ENCODE measurements at regions not wholly inside any gene's neighbourhood (a gene's known extent, or its start where the extent isn't known, plus 50 kb on each side); places are given as distances from the start of the nearest gene placed in this dataset.

- no peak for DNase-seq
These were observed 461.5 kb upstream of the MKI67 start for GRCh38 chr10:128587689-128588088.

- DNase-seq: no peak
These were observed 462.2 kb upstream of the MKI67 start for GRCh38 chr10:128588402-128588801.

DNA sequence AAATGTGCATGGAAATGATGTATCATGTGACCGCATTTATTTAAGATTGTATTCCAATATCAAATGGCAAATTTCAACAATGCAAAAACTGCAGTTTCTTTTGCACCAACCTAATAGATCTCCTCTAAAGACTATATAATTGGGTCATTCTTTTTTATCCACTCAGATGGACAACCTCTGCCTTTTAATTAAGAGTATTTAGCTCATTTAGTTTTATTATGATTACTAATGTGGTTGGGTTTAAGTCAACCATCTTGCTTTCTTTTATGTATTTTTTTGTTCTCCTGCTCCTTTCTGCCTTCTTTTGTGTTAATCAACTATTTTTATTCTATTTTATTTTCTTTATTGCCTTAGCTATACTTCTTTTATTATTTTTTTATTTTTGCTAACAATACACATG, 468.5 kb upstream of the MKI67 start:
- no peak for DNase-seq

- no peak for DNase-seq
These were observed 470.7 kb upstream of the MKI67 start for GRCh38 chr10:128596906-128597305.

DNA sequence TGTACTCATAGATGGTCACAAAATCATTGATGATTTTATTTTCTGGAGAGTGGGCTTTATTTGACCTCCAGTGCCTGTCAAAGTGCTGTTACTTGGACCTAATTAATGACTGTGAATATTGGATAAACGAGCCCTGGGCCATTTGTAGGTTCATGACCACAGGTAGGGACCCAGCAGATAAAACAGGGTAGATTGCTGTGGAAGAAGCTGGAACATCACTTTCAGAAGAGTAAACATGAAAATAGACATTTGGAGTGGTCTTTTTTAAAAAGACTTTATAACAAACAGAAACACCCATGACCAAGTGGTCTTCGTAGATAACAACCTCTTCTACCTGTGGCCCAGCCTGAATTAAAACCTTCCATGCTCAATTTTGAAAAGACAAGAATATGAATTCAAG, 472.8 kb upstream of the MKI67 start:
- no peak for DNase-seq

- no peak for DNase-seq
These were observed 473.3 kb upstream of the MKI67 start for GRCh38 chr10:128599538-128599937.

DNA sequence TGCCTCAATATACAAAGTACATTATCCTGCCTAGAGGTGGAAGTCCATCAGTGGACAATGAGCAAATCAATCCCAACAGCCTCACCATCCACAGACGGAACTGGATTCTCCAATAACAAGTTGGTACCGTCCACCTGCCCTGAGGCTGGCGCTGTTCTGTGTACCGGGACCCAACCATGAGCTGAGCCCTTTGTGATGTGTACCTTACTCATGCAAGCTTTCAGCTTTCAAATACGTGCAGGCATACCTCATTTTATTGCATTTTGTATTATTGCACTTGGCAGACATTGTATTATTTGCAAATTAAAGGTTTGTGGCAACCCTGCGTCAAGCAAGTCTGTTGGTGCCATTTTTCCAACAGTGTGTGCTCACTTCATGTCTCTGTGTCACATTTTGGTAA, 476.0 kb upstream of the MKI67 start:
- DNase-seq: no peak

- DNase-seq: no peak
These were observed 477.8 kb upstream of the MKI67 start for GRCh38 chr10:128604025-128604424.

GRCh38 chr10:128605180-128605579, 479.0 kb upstream of the MKI67 start:
- DNase-seq: no peak

GRCh38 chr10:128606055-128606454, 479.8 kb upstream of the MKI67 start:
- DNase-seq: no peak

DNA sequence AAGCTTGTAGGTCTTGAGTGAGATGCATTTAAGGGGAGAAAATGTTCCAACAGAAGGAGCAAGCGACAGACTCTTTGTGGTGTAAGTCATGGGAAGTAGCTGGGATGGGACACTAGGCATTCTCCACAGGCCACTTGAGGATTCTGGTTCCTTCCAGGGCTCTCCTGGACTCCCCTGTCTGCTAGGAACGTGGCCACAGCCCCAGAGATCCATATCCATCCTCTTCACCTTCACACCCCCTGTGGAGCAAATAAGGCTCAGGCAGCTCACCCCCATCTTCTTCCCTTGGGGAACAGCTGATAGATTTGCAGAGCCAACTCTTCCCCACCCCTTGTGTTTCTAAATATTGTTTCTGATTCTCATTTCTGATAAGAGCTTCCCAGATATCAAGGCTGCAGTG, 482.6 kb upstream of the MKI67 start:
- DNase-seq: no peak

DNA sequence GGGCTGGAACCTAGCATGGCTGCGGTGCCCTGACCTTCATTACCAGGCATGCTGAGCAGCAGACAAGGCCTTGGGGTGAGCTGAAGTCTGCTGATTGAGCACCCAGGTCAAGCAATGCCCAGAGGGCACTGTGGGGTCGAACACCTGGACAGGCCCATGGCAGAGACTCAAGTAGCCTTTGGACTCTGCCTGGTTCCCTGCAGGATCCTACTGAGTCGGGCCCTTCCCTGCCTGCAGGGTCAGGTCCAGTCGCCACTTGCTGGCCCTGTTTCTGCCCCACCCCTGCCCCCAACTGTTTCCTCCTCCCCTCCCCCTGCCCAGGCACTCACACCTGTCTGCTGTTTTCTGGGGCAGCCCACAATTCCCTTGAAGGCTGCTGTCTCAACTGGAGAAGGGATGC, 483.2 kb upstream of the MKI67 start:
- DNase-seq: no peak

GRCh38 chr10:128610113-128610512, 483.9 kb upstream of the MKI67 start:
- no peak for DNase-seq

DNA sequence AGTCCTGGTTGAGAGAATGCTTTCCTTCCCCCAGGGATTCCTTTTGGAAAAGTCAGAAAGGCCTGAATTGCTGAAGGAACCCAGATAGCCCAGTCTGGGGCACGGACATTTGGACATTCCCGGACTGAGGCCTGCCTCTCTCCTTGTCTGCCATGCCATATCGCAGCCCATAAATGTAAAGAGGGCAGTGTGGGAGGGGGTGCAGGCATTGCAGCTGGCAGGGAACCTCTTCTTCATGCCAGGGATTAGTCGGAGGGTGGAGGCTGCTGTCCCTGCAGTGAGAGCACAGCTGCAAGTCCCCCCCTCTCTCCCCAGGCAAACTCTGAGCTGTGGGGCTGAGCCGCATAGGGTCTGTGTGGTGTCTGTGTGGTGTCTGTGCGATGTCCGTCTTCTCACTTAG, 486.0 kb upstream of the MKI67 start:
- no peak for DNase-seq

GRCh38 chr10:128612631-128613030, 486.4 kb upstream of the MKI67 start:
- DNase-seq: no peak

GRCh38 chr10:128614016-128614605, 487.9 kb upstream of the MKI67 start:
- DNase-seq: no peak

DNA sequence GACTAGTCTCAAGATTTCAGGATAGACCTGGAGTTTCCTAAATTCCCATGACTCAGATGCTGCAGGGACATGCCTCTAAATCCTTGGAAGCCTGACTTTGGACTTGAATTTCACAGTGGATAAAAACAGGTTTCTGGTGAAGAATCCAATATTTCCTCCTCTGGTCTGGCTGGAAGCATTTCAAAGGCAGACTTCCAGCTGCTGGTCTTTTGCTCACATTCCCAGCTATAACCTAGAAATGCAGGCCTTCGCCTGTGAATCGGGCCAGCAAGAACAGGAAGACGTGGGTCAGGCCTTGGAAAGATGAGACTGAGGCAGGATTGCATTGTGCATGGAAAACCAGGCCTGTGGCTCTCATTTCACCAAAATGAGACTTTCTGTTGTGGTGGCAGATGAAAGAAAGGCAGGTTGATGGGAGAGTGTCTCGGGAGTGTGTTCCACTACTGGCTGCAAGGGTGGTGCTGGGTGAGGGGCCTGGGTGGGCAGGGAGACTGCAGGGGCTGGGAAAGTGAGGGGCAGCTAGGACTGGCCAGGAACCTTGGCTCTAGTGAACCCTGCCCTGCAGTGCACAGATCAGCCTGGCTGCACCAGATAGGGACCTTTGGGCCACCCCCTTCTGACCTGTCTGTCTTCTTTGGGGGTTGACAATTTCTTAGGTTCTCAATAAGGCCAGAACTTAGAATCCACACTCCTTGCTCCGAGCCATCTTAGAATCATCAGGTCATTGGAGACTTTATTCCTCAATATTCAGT, 488.8 kb upstream of the MKI67 start:
- no peak for DNase-seq

- no peak for DNase-seq
These were observed 491.3 kb upstream of the MKI67 start for GRCh38 chr10:128617532-128617931.

DNA sequence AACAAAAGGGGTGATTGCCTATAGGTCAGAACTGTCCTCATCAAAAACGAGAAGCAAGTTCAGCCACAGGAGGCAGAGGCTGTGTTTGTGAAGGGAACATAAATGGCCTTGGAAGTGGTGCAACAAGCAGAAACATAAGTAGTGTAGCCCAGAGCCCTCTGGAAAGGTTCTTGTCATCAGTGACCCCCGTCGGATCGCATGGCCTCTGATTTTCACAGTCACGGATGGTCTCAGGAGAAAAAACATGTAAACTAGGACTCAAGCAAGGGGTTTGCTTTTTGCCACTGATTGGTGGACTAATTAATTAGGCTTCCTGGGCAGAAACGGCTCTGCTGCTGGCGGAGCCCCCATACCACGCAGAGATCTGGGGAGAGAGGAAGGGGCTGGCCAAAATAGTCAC, 496.5 kb upstream of the MKI67 start:
- DNase-seq: no peak

GRCh38 chr10:128623776-128624175, 497.6 kb upstream of the MKI67 start:
- no peak for DNase-seq

GRCh38 chr10:128624656-128625530, 498.7 kb upstream of the MKI67 start:
- DNase-seq: no peak

DNA sequence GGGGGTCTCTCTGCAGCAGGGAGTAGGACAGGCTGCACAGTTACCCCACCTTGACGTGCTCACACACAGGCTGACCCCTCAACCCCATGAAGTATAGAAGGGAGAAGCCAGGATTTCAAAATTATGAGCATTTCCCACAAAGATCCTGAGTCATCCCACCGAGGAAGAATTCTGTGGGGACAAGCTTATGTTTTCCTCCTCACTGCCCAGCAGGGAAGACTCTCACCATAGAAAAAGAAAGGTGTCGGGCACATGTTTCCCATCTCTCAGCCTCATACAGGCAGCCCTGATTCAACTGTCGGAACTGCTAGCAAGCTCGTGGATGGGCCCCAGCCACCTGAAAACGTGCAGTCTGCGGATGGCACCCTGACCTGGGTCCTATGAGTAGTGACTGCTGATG, 499.7 kb upstream of the MKI67 start:
- no peak for DNase-seq

- no peak for DNase-seq
These were observed 500.3 kb upstream of the MKI67 start for GRCh38 chr10:128626397-128627000.

DNA sequence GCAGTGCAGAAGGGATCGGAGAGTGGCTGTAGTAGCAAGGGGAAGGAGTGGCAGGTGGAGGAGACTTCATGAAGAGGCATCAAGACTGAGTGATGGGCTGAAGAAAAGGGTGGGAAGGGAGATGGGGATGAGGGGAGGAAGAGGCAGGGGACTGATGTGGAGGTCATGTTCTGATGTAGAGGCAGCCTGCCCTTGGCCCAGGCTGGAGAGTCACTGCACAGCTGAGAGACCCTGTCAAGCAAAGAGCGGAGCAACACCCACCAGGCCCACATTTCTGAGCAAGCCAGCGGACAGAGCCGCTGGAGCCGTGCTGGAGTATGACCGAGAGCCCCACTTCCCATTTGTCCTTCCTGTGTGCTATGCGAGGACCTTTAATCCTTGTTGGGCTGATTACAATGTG, 501.6 kb upstream of the MKI67 start:
- no peak for DNase-seq
